ENCODE measurements at regions not wholly inside any gene's neighbourhood (a gene's known extent, or its start where the extent isn't known, plus 50 kb on each side); places are given as distances from the start of the nearest gene placed in this dataset.

GRCh38 chr5:38615042-38615441, 58.6 kb upstream of the LIFR start:
- TF ChIP-seq EP300 (IDR thresholded peaks at IDR 0.05): no peak
- TF ChIP-seq, protein P1, sequence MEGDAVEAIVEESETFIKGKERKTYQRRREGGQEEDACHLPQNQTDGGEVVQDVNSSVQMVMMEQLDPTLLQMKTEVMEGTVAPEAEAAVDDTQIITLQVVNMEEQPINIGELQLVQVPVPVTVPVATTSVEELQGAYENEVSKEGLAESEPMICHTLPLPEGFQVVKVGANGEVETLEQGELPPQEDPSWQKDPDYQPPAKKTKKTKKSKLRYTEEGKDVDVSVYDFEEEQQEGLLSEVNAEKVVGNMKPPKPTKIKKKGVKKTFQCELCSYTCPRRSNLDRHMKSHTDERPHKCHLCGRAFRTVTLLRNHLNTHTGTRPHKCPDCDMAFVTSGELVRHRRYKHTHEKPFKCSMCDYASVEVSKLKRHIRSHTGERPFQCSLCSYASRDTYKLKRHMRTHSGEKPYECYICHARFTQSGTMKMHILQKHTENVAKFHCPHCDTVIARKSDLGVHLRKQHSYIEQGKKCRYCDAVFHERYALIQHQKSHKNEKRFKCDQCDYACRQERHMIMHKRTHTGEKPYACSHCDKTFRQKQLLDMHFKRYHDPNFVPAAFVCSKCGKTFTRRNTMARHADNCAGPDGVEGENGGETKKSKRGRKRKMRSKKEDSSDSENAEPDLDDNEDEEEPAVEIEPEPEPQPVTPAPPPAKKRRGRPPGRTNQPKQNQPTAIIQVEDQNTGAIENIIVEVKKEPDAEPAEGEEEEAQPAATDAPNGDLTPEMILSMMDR (IDR thresholded peaks at IDR 0.05): no peak

All from upper lobe of left lung (tissue), 4 donors.